Central memory CD8-positive, alpha-beta T cell (primary cell): ENCODE measurements at regions not wholly inside any gene's neighbourhood (a gene's known extent, or its start where the extent isn't known, plus 50 kb on each side); places are given as distances from the start of the nearest gene placed in this dataset.

Experiments used
- ATAC-seq: fragments of 150-1000 bp; cut with Tn5 transposase; replicated peaks from 2 replicates; pipeline ENCODE4 v1.10.0; 2022; ENCODE audit warnings: mild to moderate bottlenecking, moderate FRiP score, moderate number of reproducible peaks; ENCODE audit not compliant: poor library complexity, severe bottlenecking; ENCODE audit errors: extremely low read depth
- DNase-seq, 2 donors: peaks; one replicate each; pipeline ENCODE4 v3.0.0; 2021; ENCODE audit warnings: low spot score in 2 of 2
- H3K27ac Mint-ChIP-seq: one replicate; pipeline ENCODE4 v1.8.0; 2022; ENCODE audit warnings: low read depth, mild to moderate bottlenecking, moderate library complexity, mixed read lengths
- H3K27me3 Mint-ChIP-seq: one replicate; pipeline ENCODE4 v1.8.0; 2022; ENCODE audit warnings: mixed read lengths
- H3K36me3 Mint-ChIP-seq: one replicate; pipeline ENCODE4 v1.8.0; 2022; ENCODE audit warnings: mild to moderate bottlenecking, moderate library complexity, mixed read lengths; ENCODE audit not compliant: insufficient read depth
- H3K4me1 Mint-ChIP-seq: one replicate; pipeline ENCODE4 v1.8.0; 2022; ENCODE audit warnings: mixed read lengths
- H3K4me3 Mint-ChIP-seq: one replicate; pipeline ENCODE4 v1.8.0; 2022; ENCODE audit warnings: mild to moderate bottlenecking, moderate library complexity, mixed read lengths
- H3K9me3 Mint-ChIP-seq: one replicate; pipeline ENCODE4 v1.8.0; 2022; ENCODE audit warnings: mixed read lengths

GRCh38 chr15:70323111-70323851 is 225.6 kb upstream of the TLE3 start:
- peaks cover 1% of the 10 kb centered on the region for H3K36me3 Mint-ChIP-seq
- peaks cover 16% of the 10 kb centered on the region for H3K27me3 Mint-ChIP-seq
- no peaks in the 10 kb centered on the region for H3K9me3 Mint-ChIP-seq
- H3K27ac Mint-ChIP-seq, result no peak overlapping the region
- ATAC-seq (no peak), DNase-seq (no peak)
- H3K4me1 Mint-ChIP-seq, result peaks cover 15% of the 10 kb centered on the region
- no peak overlapping the region for H3K4me3 Mint-ChIP-seq

DNA sequence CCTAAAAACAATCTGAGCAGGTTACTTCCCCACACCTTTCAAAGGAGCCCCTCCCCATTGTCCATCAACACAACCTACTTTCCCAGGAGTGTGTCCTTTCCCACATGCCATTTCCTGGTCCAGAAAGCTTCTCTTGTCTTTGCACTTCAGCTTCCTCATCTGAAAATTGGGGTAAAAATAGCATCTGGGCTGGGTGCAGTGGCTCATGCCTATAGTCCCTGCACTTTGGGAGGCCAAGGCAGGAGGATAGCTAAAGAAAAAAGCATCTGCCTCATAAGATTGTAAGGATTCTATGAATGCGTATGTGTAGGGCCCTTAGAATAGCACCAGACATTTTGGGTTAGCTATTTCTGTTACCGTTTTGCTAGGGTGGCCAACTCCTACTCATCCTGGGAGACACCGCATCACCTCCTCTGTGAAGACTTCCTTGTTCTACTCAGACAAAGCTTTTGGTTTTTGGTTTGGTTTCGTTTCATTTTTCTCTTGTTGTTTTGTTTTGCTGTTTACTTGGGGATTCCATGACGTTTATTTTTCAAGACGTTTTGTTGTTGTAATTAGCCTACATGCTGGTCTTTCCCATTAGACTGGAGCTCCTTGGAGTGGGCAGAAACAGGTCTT is 224.4 kb upstream of the TLE3 start:
- no peak for ATAC-seq
- Mint-ChIP-seq H3K4me1 (peaks cover 15% of the 10 kb centered on the region), H3K36me3 (peaks cover 1% of the 10 kb centered on the region), H3K4me3 (no peak overlapping the region), H3K27ac (peak overlapping the region; percentile 20), H3K9me3 (no peaks in the 10 kb centered on the region), H3K27me3 (peaks cover 10% of the 10 kb centered on the region)
- no peak for DNase-seq

DNA sequence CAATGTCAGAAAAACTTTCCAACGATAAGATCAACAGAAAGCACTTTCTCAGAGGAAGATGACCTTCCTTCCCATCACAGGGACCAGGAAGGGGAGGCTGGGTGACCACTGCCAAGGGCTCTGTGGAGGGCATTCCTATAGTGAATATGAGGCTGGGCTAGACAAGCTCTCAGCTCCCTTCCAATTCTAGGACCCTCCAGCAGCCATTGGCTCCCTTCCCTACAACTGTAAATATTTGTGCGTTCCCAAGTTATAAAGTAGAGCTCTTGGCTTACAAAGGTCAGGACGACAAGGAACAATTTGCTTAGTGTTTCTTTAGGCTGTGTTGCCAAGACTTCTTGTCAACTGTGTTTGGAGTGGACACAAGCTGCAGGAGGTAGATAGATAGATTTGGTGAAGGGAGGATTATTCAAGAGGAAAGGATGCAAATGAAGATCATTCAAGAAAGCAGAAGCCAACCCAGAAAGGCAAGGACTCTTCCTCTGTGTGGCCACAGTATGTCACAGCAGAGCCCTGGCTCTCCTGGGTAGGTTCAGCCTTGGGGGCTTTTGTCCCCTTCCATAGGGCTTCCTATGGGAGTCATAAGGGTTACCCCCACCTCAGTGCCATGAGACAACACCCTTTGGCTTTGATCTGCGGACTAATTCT is 223.6 kb upstream of the TLE3 start:
- Mint-ChIP-seq H3K9me3 (no peaks in the 10 kb centered on the region), H3K36me3 (peaks cover 1% of the 10 kb centered on the region), H3K27ac (no peak overlapping the region), H3K4me1 (peaks cover 15% of the 10 kb centered on the region), H3K27me3 (peaks cover 2% of the 10 kb centered on the region), H3K4me3 (no peak overlapping the region)
- DNase-seq, result no peak
- ATAC-seq, result no peak

DNA sequence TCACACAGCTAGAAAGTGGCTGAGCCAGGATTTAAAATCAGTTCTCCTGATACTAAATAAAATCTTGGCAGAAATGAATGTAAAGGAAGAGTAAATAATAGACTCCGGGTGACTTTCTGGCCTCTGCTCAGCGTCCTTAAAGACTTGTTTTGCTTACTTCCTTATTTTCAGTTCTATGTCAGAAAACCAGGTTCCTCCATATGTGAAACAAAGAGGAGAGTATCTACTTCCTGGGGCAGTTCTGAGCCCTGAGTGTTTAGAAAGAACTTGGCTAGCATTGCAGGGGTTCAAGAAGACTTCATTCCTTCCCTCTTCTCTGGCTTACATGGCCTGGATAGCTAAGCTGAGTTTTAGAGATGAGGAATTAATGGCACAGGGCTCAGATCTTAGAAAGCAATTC is 222.8 kb upstream of the TLE3 start:
- H3K27ac Mint-ChIP-seq, result no peak overlapping the region
- no peak overlapping the region for H3K4me3 Mint-ChIP-seq
- ATAC-seq, result no peak
- peaks cover 15% of the 10 kb centered on the region for H3K4me1 Mint-ChIP-seq
- no peaks in the 10 kb centered on the region for H3K27me3 Mint-ChIP-seq
- peaks cover 1% of the 10 kb centered on the region for H3K36me3 Mint-ChIP-seq
- no peaks in the 10 kb centered on the region for H3K9me3 Mint-ChIP-seq
- DNase-seq, result no peak

DNA sequence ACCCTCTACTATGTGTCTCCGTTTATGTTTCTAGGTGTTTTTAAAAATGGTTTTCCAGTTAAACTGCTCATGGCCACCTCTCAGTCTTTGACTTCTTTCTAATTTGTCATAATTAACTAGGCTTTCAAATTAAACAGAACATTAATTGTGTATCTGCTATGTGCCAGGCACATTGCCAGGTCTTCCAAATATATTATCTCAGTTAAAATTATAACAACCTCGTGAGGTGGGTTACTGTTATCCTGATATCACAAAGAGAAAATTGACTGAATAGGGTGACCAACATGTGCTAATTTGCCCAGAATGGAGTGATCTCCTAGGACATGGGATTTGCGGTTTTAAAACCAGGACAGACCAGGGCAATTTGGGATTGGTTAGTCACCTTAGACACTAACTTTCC is 222.4 kb upstream of the TLE3 start:
- no peaks in the 10 kb centered on the region for H3K9me3 Mint-ChIP-seq
- H3K4me3 Mint-ChIP-seq, result no peak overlapping the region
- H3K27me3 Mint-ChIP-seq, result no peaks in the 10 kb centered on the region
- ATAC-seq (no peak), DNase-seq (no peak)
- H3K36me3 Mint-ChIP-seq, result peaks cover 1% of the 10 kb centered on the region
- H3K4me1 Mint-ChIP-seq, result peaks cover 15% of the 10 kb centered on the region
- no peak overlapping the region for H3K27ac Mint-ChIP-seq

DNA sequence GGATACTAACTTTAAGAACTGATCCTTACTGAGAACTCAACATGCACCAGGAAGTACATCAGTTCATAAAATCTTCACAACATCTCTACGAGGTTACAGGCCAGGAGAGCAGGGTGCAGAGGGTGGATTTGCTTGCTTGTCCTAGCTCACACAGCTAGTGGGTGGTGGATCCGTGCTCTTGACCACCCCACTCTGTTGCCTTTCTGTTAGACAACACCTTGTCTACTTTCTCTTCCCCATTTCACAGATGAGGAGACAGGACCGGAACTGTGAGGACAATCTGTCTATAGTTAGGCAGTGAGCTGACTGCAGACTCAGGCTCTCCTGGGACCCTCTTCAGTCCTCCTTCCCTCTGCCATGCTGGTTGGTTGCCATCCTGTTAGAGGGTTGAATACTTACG is 221.7 kb upstream of the TLE3 start:
- H3K27me3 Mint-ChIP-seq, result no peaks in the 10 kb centered on the region
- peaks cover 15% of the 10 kb centered on the region for H3K4me1 Mint-ChIP-seq
- ATAC-seq, result peak; percentile 40
- no peaks in the 10 kb centered on the region for H3K9me3 Mint-ChIP-seq
- no peak for DNase-seq
- peaks cover 1% of the 10 kb centered on the region for H3K36me3 Mint-ChIP-seq
- no peak overlapping the region for H3K27ac Mint-ChIP-seq
- no peak overlapping the region for H3K4me3 Mint-ChIP-seq

GRCh38 chr15:70318594-70319465 is 221.1 kb upstream of the TLE3 start:
- no peak for ATAC-seq
- Mint-ChIP-seq H3K9me3 (no peaks in the 10 kb centered on the region), H3K4me3 (no peak overlapping the region), H3K4me1 (peaks cover 15% of the 10 kb centered on the region), H3K27me3 (no peaks in the 10 kb centered on the region), H3K27ac (no peak overlapping the region), H3K36me3 (peaks cover 1% of the 10 kb centered on the region)
- no peak for DNase-seq

GRCh38 chr15:70316059-70316600 is 218.4 kb upstream of the TLE3 start:
- ATAC-seq (no peak), DNase-seq (no peak)
- Mint-ChIP-seq H3K27ac (no peak overlapping the region), H3K4me1 (peaks cover 9% of the 10 kb centered on the region), H3K9me3 (no peaks in the 10 kb centered on the region), H3K36me3 (no peaks in the 10 kb centered on the region), H3K4me3 (no peak overlapping the region), H3K27me3 (no peaks in the 10 kb centered on the region)

GRCh38 chr15:70315431-70315830 is 217.7 kb upstream of the TLE3 start:
- DNase-seq (no peak), ATAC-seq (no peak)
- no peaks in the 10 kb centered on the region for H3K36me3 Mint-ChIP-seq
- peaks cover 9% of the 10 kb centered on the region for H3K4me1 Mint-ChIP-seq
- H3K27ac Mint-ChIP-seq, result no peak overlapping the region
- no peaks in the 10 kb centered on the region for H3K27me3 Mint-ChIP-seq
- no peak overlapping the region for H3K4me3 Mint-ChIP-seq
- no peaks in the 10 kb centered on the region for H3K9me3 Mint-ChIP-seq

DNA sequence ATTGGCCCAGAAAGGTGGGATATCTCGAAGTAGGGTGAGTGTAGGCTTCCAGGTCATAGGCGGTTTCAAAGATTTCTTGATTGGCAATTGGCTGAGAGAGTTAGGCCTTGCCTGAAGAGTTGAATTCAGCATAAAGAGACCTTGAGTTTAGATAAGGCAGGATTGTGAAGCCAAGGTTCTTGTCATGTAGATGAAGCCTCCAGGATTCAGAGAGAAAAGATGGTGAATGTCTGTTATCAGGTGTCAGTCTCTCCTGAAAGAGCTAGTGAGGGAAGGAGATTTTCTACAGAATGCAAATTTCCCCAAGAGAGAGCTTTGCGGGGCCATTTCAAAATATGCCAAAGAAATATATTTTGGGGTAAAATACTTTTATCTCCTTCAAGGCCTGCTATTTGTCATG is 217.0 kb upstream of the TLE3 start:
- Mint-ChIP-seq H3K4me1 (peaks cover 10% of the 10 kb centered on the region), H3K9me3 (no peaks in the 10 kb centered on the region), H3K36me3 (no peaks in the 10 kb centered on the region), H3K27ac (no peak overlapping the region), H3K4me3 (no peak overlapping the region), H3K27me3 (no peaks in the 10 kb centered on the region)
- DNase-seq, result no peak
- no peak for ATAC-seq

- Mint-ChIP-seq H3K27ac (no peak overlapping the region), H3K27me3 (peaks cover under 1% of the 10 kb centered on the region), H3K4me1 (peaks cover 15% of the 10 kb centered on the region), H3K9me3 (no peaks in the 10 kb centered on the region), H3K4me3 (no peak overlapping the region), H3K36me3 (no peaks in the 10 kb centered on the region)
- DNase-seq (no peak), ATAC-seq (no peak)
Measured at GRCh38 chr15:70314018-70314354, 216.3 kb upstream of the TLE3 start.
